Astrocyte (in vitro differentiated cells and primary cell): ENCODE measurements at regions not wholly inside any gene's neighbourhood (a gene's known extent, or its start where the extent isn't known, plus 50 kb on each side); places are given as distances from the start of the nearest gene placed in this dataset.

Source experiments
- EZH2 ChIP-seq: IDR thresholded peaks from 2 replicates; pipeline ENCODE4 v1.6.1; 2012; ENCODE audit warnings: mild to moderate bottlenecking, low read length, inconsistent platforms; ENCODE audit not compliant: insufficient read depth
- TF ChIP-seq, protein P1 (sequence below): IDR thresholded peaks from 2 replicates; pipeline ENCODE4 v1.5.1; 2011; ENCODE audit warnings: low read depth, mild to moderate bottlenecking, inconsistent platforms, low read length, moderate library complexity; ENCODE audit not compliant: insufficient read depth

DNA sequence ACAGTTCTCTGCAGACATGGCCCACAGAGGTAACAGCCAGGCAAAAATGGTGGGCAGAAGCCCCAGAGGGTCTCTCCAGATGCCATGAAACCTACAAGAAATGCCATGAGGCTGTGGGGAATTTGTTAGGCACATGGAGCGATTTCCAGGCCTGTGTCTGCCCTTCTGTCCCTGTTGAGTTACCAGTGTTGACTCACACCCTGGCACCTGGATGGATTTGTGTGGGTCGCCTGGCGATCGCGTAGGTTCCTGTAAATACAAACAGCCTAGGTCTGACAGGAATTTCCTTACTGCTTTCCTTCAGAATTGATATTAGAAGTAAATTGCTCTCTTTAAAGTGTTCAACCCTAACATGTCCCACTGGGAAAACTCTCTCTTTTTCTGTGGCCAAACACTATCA lies 164.9 kb upstream of the EEPD1 start:
- TF ChIP-seq, protein P1, sequence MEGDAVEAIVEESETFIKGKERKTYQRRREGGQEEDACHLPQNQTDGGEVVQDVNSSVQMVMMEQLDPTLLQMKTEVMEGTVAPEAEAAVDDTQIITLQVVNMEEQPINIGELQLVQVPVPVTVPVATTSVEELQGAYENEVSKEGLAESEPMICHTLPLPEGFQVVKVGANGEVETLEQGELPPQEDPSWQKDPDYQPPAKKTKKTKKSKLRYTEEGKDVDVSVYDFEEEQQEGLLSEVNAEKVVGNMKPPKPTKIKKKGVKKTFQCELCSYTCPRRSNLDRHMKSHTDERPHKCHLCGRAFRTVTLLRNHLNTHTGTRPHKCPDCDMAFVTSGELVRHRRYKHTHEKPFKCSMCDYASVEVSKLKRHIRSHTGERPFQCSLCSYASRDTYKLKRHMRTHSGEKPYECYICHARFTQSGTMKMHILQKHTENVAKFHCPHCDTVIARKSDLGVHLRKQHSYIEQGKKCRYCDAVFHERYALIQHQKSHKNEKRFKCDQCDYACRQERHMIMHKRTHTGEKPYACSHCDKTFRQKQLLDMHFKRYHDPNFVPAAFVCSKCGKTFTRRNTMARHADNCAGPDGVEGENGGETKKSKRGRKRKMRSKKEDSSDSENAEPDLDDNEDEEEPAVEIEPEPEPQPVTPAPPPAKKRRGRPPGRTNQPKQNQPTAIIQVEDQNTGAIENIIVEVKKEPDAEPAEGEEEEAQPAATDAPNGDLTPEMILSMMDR = no peak
- no peak for TF ChIP-seq EZH2
